ENCODE measurements at regions not wholly inside any gene's neighbourhood (a gene's known extent, or its start where the extent isn't known, plus 50 kb on each side); places are given as distances from the start of the nearest gene placed in this dataset.

DNA sequence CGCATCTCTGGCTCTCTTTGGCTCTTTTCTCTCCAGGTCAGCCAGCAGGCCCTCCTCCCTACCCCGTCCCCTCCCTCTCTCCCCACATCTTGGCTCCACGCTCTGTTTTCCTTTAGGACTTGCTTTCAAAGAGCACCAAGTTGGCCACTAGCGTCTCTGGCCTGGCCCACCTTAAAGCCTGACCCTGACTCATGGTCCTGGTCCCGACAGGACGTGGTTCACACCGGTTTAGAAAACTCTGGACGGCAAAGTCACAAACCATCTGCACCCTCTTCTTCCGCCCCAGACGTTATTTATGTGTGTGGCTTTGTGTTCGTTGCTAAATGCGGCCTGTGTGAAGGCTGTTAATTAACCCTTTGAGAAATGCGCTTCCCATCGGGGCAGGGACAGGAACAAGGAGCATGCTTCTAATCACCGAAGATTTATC lies 169.0 kb upstream of the HAAO start:
- DNase-seq (ENCODE audit: low read depth), result peak; percentile 72
- no peak overlapping the region for H3K4me3 ChIP-seq (ENCODE audit: low read length)
- no peak for TF ChIP-seq CTCF (conservative IDR thresholded peaks at IDR 0.05; ENCODE audit: low read length)

DNA sequence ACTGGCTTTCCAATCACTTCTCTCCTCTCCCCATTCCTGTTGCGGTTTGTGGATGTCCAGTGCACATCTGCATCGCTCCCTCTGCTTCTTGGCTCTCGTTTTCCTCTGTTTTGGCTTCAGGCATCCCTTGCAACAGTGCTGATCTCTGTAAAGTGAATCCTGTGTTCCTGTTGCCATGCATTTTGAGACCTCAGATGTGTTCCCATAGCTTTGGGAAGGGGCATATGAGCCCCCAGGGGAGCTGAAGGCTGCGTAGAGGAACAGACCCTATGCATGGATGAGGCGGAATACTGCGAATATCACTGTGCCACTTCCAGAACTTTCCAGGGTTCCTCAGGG lies 168.4 kb upstream of the HAAO start:
- no peak overlapping the region for H3K4me3 ChIP-seq (ENCODE audit: low read length)
- TF ChIP-seq CTCF (conservative IDR thresholded peaks at IDR 0.05; ENCODE audit: low read length), result no peak
- DNase-seq (ENCODE audit: low read depth), result peak; percentile 78

GRCh38 chr2:42960002-42960841 lies 167.8 kb upstream of the HAAO start:
- no peak overlapping the region for H3K4me3 ChIP-seq (ENCODE audit: low read length)
- TF ChIP-seq CTCF (conservative IDR thresholded peaks at IDR 0.05; ENCODE audit: low read length), result no peak
- DNase-seq (ENCODE audit: low read depth), result no peak

DNA sequence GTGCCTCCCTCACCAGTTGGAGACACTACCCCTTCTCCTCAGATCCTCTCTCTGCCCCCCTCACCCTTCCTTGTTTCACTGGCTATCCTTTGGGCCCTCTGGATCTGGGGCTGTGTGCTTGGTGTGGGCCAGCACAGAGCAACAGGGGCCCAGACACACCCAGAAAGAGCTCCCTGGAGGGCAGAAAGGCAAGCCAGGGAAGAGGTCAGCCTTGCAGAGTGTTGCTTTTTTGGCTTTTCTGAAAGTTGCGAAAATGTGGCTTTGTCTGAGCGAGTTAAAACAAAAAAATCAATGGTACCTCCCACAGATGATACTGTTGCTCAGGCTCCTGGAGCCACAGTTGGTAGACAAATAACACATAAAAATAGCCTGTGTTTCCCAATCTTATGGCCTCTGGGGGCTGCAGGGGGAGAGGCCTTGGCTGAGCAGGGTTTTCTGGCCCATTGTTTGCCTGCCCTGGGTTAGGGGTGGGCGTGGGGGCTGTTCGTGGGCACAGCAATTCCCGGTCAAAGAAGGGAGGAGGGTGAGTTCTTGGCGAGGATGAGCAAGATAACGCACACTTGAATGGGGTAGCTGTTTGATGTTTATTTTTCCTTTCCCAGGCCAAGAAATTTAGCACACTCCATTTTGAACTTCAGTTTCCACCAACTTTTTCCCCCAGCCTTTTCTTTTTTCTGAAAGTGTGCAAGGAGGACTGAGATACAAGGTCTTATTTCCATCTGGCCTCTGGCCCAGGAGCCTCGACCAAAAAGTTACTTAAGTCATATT lies 167.0 kb upstream of the HAAO start:
- TF ChIP-seq CTCF (conservative IDR thresholded peaks at IDR 0.05; ENCODE audit: low read length), result no peak
- peak; percentile 86 for DNase-seq (ENCODE audit: low read depth)
- H3K4me3 ChIP-seq (ENCODE audit: low read length), result no peak overlapping the region

GRCh38 chr2:42958741-42959233 lies 166.4 kb upstream of the HAAO start:
- H3K4me3 ChIP-seq (ENCODE audit: low read length), result no peak overlapping the region
- TF ChIP-seq CTCF (conservative IDR thresholded peaks at IDR 0.05; ENCODE audit: low read length), result no peak
- no peak for DNase-seq (ENCODE audit: low read depth)

GRCh38 chr2:42957861-42958301 lies 165.5 kb upstream of the HAAO start:
- TF ChIP-seq CTCF (conservative IDR thresholded peaks at IDR 0.05; ENCODE audit: low read length), result no peak
- H3K4me3 ChIP-seq (ENCODE audit: low read length), result no peak overlapping the region
- no peak for DNase-seq (ENCODE audit: low read depth)
